Thoracic aorta (tissue), 2 donors: ENCODE measurements at regions not wholly inside any gene's neighbourhood (a gene's known extent, or its start where the extent isn't known, plus 50 kb on each side); places are given as distances from the start of the nearest gene placed in this dataset.

Experiments used
- ATAC-seq: fragments of 150-250 bp; one replicate; pipeline ENCODE4 v1.8.0; 2017; ENCODE audit warnings: low read depth; ENCODE audit not compliant: insufficient number of reproducible peaks, low FRiP score
- DNase-seq: peaks from one replicate; pipeline ENCODE4 v3.0.0-alpha.2; 2020; ENCODE audit warnings: low spot score
- H3K27ac ChIP-seq, 2 donors: fragments of 200-600 bp; sonication (generic); 1 replicate in 1 of 2; 2 replicates in 1 of 2; pipeline ENCODE4 v1.5.1; 2016; ENCODE audit warnings: mild to moderate bottlenecking in 2 of 2, moderate library complexity in 2 of 2
- H3K27me3 ChIP-seq: fragments of 200-600 bp; sonication (generic); replicated peaks from 2 replicates; pipeline ENCODE4 v1.6.0; 2016; ENCODE audit warnings: mild to moderate bottlenecking; ENCODE audit not compliant: insufficient read depth
- H3K36me3 ChIP-seq: fragments of 200-600 bp; sonication (generic); one replicate; pipeline ENCODE4 v1.5.1; 2016
- H3K4me1 ChIP-seq, 2 donors: fragments of 200-600 bp; sonication (generic); 1 replicate in 1 of 2; 2 replicates in 1 of 2; pipeline versions ENCODE4 v1.5.1 to v1.6.0; 2016; ENCODE audit warnings: low read depth in 2 of 2, mild to moderate bottlenecking in 1 of 2; ENCODE audit not compliant: control insufficient read depth in 1 of 2
- H3K4me3 ChIP-seq: fragments of 200-600 bp; sonication (generic); 2 replicates; pipeline ENCODE4 v1.5.1; 2016; ENCODE audit warnings: mild to moderate bottlenecking
- H3K9me3 ChIP-seq: fragments of 200-600 bp; sonication (generic); 2 replicates; pipeline ENCODE4 v1.5.1; 2016
- CTCF ChIP-seq: fragments of 200-600 bp; sonication (generic); IDR thresholded peaks from one replicate; pipeline ENCODE4 v1.5.1; 2019; ENCODE audit warnings: antibody characterized with exemption

DNA sequence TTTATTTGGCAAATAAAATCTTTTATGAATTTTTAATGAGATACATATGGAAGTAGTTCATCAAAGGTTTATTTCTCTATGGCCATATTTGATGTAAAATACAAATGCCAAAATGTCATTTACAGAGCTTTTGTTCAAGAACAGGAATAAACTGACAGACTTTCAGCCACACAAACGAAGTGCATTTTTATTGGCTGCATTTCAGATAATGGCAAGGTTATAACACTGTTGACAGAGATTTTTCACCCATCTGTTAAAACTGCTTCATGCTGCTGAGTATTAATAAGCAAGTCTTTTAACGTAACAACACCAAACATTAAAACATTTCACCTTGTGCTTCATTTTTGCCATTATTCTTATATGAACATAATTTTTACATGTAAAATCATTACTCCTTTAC lies 254.4 kb downstream of the ANKRD7 start:
- Histone ChIP-seq H3K27me3 (no peaks in the 10 kb centered on the region), H3K4me1 (no peaks in the 10 kb centered on the region), H3K9me3 (no peaks in the 10 kb centered on the region), H3K4me3 (no peak overlapping the region), H3K27ac (no peak overlapping the region), H3K36me3 (no peaks in the 10 kb centered on the region)
- TF ChIP-seq CTCF, result no peak
- ATAC-seq (no peak), DNase-seq (no peak)

GRCh38 chr7:118492466-118492865 lies 268.0 kb downstream of the ANKRD7 start:
- Histone ChIP-seq H3K9me3 (no peaks in the 10 kb centered on the region), H3K27me3 (no peaks in the 10 kb centered on the region), H3K4me1 (no peaks in the 10 kb centered on the region), H3K4me3 (peak overlapping the region; percentile 48), H3K27ac (no peak overlapping the region), H3K36me3 (no peaks in the 10 kb centered on the region)
- DNase-seq (no peak), ATAC-seq (no peak)
- TF ChIP-seq CTCF, result no peak

DNA sequence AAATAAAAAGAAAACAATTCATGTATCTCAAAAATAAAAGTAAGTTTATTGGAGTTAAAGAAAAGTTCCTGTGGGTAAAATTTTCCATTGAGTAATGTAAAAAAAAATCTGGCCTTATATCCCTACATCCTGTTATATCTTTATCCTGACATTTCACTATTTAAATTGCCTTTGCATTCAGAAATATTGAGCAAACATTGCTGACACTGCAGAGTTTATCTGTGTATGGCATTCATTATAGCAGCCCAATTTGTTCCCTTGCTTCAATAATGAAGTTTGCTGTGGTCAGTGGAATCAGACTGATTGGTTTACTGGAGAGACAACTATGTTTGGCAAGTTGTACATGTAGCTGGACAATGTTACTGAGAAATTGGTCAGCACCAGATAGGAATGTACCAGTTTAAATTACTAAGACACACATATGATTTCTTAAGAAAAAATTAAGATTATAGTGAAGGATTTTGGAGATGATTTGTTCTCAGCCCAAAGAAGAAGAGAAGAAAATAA lies 271.7 kb downstream of the ANKRD7 start:
- no peaks in the 10 kb centered on the region for H3K36me3 ChIP-seq
- no peak for DNase-seq
- H3K9me3 ChIP-seq, result no peaks in the 10 kb centered on the region
- ATAC-seq, result no peak
- no peaks in the 10 kb centered on the region for H3K4me1 ChIP-seq
- TF ChIP-seq CTCF, result no peak
- H3K27me3 ChIP-seq, result no peaks in the 10 kb centered on the region
- no peak overlapping the region for H3K4me3 ChIP-seq
- H3K27ac ChIP-seq, result no peak overlapping the region

DNA sequence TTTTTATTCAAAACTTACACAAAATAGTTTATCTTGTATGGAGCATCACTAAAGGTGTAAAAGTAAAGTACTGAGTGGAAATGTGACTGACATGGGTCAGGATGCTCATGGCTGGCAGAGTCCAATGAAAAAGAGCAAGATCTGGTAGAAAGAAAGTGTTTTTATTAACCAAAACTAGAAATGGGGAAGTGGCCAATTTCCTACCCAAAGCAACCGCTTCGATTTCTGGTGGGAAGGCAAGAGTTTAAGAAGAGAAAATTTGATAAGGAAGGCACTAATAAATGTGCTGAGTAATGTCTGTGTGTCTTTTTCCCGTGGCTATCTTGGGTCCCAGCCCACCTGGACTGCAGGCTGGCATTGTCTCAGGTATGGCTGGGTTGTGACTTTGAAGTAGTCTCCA lies 277.7 kb downstream of the ANKRD7 start:
- TF ChIP-seq CTCF, result no peak
- no peak overlapping the region for H3K4me3 ChIP-seq
- ATAC-seq, result no peak
- H3K4me1 ChIP-seq, result no peaks in the 10 kb centered on the region
- no peaks in the 10 kb centered on the region for H3K27me3 ChIP-seq
- DNase-seq, result no peak
- no peaks in the 10 kb centered on the region for H3K9me3 ChIP-seq
- no peaks in the 10 kb centered on the region for H3K36me3 ChIP-seq
- no peak overlapping the region for H3K27ac ChIP-seq

DNA sequence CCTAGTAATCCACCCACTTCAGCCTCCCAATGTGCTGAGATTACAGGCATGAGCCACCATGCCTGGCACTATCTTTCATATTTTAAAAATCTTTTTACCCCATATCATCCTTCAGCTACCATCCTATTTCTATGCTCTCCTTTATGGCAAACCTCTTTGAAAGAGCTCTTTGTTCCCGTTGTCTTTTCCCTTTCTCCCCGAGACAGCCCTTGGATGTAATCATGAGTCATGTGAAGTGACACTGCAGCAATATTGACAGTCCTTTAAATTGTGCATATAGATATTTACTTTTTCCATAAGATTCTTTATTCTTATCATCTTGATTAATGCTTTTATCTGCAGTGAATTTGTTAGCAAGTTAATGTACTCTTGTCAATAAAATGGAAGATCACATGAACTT lies 286.6 kb downstream of the ANKRD7 start:
- Histone ChIP-seq H3K9me3 (no peaks in the 10 kb centered on the region), H3K27me3 (no peaks in the 10 kb centered on the region), H3K4me3 (no peak overlapping the region), H3K4me1 (no peaks in the 10 kb centered on the region), H3K27ac (no peak overlapping the region), H3K36me3 (no peaks in the 10 kb centered on the region)
- TF ChIP-seq CTCF, result no peak
- DNase-seq (no peak), ATAC-seq (no peak)
